ENCODE measurements at regions not wholly inside any gene's neighbourhood (a gene's known extent, or its start where the extent isn't known, plus 50 kb on each side); places are given as distances from the start of the nearest gene placed in this dataset.

DNA sequence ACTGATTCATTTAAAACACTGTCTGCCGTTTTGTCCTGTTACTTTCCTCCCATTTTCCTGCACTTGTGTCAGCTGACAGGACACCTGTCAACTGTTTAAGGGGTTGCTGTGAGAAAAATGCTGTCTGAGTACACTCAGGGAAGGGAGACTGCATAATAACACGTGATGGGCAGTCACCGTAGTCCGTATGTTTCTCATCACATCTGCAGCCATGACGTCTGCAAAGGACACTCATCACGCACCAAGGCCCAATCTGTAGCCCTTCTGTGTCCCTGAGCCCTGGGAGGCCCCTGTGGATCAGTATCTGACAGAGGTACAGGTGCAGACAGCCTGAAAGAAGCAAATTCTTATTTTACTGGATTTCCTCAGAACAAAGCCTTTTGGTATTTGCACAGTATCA is 396.3 kb downstream of the YTHDC2 start:
- Histone ChIP-seq H3K4me3 (no peak overlapping the region), H3K36me3 (no peaks in the 10 kb centered on the region), H3K27ac (no peak overlapping the region), H3K4me1 (no peaks in the 10 kb centered on the region), H3K9me3 (no peaks in the 10 kb centered on the region), H3K27me3 (peaks cover 0 to 2% of the 10 kb centered on the region in 2 donors)
- DNase-seq (ENCODE audit: low spot score in 2 of 2) = no peak
- no peak for TF ChIP-seq POLR2A (IDR thresholded peaks at IDR 0.05)
- TF ChIP-seq EP300 (IDR thresholded peaks at IDR 0.05) = no peak
- TF ChIP-seq, protein P1, sequence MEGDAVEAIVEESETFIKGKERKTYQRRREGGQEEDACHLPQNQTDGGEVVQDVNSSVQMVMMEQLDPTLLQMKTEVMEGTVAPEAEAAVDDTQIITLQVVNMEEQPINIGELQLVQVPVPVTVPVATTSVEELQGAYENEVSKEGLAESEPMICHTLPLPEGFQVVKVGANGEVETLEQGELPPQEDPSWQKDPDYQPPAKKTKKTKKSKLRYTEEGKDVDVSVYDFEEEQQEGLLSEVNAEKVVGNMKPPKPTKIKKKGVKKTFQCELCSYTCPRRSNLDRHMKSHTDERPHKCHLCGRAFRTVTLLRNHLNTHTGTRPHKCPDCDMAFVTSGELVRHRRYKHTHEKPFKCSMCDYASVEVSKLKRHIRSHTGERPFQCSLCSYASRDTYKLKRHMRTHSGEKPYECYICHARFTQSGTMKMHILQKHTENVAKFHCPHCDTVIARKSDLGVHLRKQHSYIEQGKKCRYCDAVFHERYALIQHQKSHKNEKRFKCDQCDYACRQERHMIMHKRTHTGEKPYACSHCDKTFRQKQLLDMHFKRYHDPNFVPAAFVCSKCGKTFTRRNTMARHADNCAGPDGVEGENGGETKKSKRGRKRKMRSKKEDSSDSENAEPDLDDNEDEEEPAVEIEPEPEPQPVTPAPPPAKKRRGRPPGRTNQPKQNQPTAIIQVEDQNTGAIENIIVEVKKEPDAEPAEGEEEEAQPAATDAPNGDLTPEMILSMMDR (IDR thresholded peaks at IDR 0.05) = no peak
- WGBS, 2 donors = 40 to 51% methylated on average over 6 of the region's 6 CpGs

DNA sequence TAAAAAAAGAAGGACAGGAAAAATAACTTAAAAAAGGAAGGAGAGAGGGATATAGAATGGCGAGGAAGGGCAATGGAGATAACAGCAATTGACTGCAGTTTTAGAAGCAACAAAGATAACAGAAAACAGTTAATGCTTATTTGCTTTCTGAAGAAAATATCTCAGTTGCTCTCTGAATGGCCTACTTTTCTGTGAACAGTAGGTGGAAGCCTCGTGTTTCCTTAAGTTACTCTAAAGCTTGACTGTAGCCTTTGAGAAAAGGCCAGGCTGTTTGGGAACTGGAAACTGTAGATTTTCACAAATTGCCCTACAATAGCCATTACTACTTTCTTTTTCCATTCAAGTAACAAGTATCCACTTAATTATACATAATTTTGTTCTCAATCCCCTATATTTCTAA is 404.5 kb downstream of the YTHDC2 start:
- Histone ChIP-seq H3K9me3 (no peaks in the 10 kb centered on the region), H3K27me3 (no peaks in the 10 kb centered on the region), H3K4me1 (no peaks in the 10 kb centered on the region), H3K4me3 (no peak overlapping the region), H3K27ac (no peak overlapping the region), H3K36me3 (no peaks in the 10 kb centered on the region)
- TF ChIP-seq POLR2A (IDR thresholded peaks at IDR 0.05) = no peak
- 39 to 51% methylated on average over 2 of the region's 2 CpGs for WGBS, 2 donors
- no peak for DNase-seq (ENCODE audit: low spot score in 2 of 2)

DNA sequence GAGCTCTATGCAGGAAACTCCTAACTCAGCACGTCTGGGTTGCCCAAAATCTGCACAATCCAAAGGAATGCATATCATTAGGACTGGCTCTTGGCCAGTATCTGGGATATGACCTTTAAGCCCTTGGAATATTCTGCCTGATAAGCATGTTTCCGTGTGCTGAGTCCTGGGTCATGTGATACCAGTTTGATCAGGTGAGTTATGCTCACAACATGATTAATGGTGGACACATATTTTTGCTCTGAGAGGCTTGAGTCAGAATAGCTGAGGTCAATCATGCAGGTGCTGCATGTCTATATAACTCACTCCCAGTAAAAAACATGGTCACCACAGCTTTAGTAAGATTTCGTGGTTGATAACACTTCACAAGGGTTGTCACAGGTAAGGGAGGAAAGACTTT is 408.8 kb downstream of the YTHDC2 start:
- Histone ChIP-seq H3K27me3 (no peaks in the 10 kb centered on the region), H3K4me3 (no peak overlapping the region), H3K9me3 (no peaks in the 10 kb centered on the region), H3K4me1 (no peaks in the 10 kb centered on the region), H3K27ac (no peak overlapping the region), H3K36me3 (no peaks in the 10 kb centered on the region)
- WGBS, 2 donors = 55 to 61% methylated on average over 3 of the region's 3 CpGs
- DNase-seq (ENCODE audit: low spot score in 2 of 2) = no peak
- TF ChIP-seq POLR2A (IDR thresholded peaks at IDR 0.05) = no peak
- TF ChIP-seq, protein P1 (IDR thresholded peaks at IDR 0.05) = no peak
- TF ChIP-seq EP300 (IDR thresholded peaks at IDR 0.05) = no peak

DNA sequence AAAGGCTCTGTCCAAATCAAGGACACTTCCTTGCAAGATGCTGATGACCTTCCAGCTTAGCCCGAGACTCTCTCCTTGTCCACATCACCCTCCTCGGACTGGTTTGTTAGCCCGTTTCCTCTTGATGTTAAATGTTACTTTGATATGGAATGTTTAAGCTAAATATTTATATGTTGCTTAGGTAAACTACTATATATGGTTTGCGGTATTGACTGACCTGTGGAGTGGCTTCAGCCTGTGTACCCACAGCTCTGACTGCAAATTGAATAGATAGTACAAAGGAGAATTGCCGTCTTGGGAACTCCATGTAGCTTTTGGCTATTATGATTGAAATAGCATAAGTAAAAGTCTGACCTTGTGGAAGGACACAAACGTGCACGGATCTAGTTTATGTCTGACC is 422.0 kb downstream of the YTHDC2 start:
- Histone ChIP-seq H3K4me1 (no peaks in the 10 kb centered on the region), H3K36me3 (no peaks in the 10 kb centered on the region), H3K9me3 (no peaks in the 10 kb centered on the region), H3K27me3 (no peaks in the 10 kb centered on the region), H3K27ac (no peak overlapping the region), H3K4me3 (no peak overlapping the region)
- 84 to 87% methylated on average over 7 of the region's 7 CpGs for WGBS, 2 donors
- TF ChIP-seq, protein P1 (IDR thresholded peaks at IDR 0.05) = no peak
- TF ChIP-seq POLR2A (IDR thresholded peaks at IDR 0.05) = no peak
- no peak for TF ChIP-seq EP300 (IDR thresholded peaks at IDR 0.05)
- no peak for DNase-seq (ENCODE audit: low spot score in 2 of 2)

DNA sequence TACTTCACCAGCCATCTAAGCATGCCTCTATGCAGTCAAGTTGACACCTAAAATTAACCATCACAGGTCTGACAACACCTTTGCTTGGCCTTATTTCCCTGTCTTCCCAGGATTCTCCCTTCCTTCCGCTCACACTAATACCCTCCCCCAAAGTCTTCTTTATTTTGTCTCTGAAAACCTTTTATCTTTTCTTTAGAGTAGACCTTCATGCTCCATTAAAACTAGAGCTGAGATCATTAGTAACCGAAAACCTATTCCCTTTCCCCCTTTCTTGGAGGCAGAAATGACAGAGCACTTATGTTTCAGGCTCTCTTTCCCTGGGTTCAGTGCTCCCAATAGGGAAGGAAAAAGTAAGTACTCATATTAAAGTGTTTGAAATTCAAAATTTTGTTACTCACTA is 423.8 kb downstream of the YTHDC2 start:
- Histone ChIP-seq H3K27me3 (no peaks in the 10 kb centered on the region), H3K36me3 (no peaks in the 10 kb centered on the region), H3K4me3 (no peak overlapping the region), H3K4me1 (no peaks in the 10 kb centered on the region), H3K27ac (no peak overlapping the region), H3K9me3 (no peaks in the 10 kb centered on the region)
- no peak for TF ChIP-seq POLR2A (IDR thresholded peaks at IDR 0.05)
- no peak for TF ChIP-seq EP300 (IDR thresholded peaks at IDR 0.05)
- TF ChIP-seq, protein P1 (IDR thresholded peaks at IDR 0.05) = no peak
- DNase-seq (ENCODE audit: low spot score in 2 of 2) = no peak
- WGBS, 2 donors = 76 to 79% methylated on average over 2 of the region's 2 CpGs

DNA sequence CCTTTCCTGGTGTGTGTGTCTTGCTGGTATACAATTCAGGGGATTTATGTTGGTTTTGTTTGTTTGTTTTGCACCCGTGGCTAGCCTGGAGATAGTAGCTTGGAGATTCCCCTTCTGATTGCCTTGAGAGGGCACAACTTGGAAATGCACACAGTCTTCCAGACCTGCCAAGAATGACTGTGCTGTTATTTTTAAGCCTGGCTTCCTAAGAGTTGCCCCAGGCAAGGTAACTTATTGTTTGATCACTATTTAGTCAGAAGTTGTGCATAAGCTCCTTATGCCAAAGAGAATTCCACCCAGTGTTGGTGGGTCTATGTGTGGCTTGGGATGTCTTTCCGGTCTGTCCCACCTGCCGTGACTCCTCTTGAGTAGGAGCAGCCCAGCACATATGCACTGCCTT is 421.9 kb upstream of the KCNN2 start:
- TF ChIP-seq EP300 (IDR thresholded peaks at IDR 0.05) = no peak
- TF ChIP-seq, protein P1 (IDR thresholded peaks at IDR 0.05) = no peak
- TF ChIP-seq POLR2A (IDR thresholded peaks at IDR 0.05) = no peak

More for the DNA sequence above, 421.9 kb upstream of the KCNN2 start:
- no peak for DNase-seq (ENCODE audit: low spot score in 2 of 2)
- Histone ChIP-seq H3K27ac (no peak overlapping the region), H3K4me3 (no peak overlapping the region), H3K36me3 (no peaks in the 10 kb centered on the region), H3K9me3 (no peaks in the 10 kb centered on the region), H3K4me1 (no peaks in the 10 kb centered on the region), H3K27me3 (no peaks in the 10 kb centered on the region)
- WGBS, 2 donors = 70 to 77% methylated on average over 3 of the region's 3 CpGs

Measured in tibial nerve (tissue), 4 donors.